ENCODE measurements at regions not wholly inside any gene's neighbourhood (a gene's known extent, or its start where the extent isn't known, plus 50 kb on each side); places are given as distances from the start of the nearest gene placed in this dataset.
"Not testable (repeated sequence)": the region's sequence is repeated elsewhere in the genome, so short reads cannot be mapped to it uniquely, and the experiment has no call there.

DNA sequence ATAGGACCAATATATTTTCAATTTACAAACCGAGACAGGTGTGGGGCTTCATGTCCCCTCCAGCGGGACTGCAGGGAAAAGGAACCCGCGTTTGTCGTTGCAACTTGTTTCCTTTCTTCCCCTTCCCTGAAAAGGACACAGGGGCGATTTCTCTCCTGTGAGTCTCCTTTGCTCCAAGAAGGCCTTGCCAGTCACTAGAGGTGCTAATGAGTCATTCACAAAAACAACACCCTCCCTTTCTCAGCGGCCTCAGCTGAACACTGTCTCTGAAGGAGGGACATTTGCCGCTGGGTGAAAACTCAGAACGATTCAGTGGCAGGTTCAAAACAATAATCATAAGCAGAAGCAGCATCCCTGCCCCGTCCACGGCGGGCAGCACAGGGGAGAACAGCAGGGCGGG is 359.7 kb downstream of the TEX29 start:
- CTCF ChIA-PET, result not testable (repeated sequence)
- peak; percentile 74 for ATAC-seq

DNA sequence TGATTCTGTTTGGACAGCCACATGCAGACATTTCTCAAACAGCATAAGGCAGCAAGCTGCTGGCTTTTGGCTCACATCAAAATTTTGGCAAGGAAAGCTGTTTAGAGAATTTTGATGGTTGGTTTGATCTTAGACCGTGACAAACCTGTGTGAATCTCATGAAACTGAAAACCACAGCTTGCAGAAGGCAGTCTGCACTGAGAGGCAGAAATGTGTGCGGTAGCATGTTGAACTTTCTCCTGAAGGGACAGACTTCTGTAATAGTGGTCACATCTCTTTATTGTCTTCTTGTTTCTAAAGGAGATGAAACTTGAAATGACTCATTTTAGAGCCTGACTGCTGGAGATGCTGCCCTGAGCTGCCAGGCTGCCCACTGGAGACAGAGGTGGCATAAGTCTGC is 371.6 kb downstream of the TEX29 start:
- H3K4me3 Mint-ChIP-seq; DNase-seq (ENCODE audit: low spot score); POLR2A ChIA-PET; H3K4me1 Mint-ChIP-seq; H3K36me3 Mint-ChIP-seq; ATAC-seq; H3K27ac Mint-ChIP-seq; H3K27me3 Mint-ChIP-seq (ENCODE audit: low read depth); H3K9me3 Mint-ChIP-seq; CTCF ChIA-PET: not testable (repeated sequence)

More for the DNA sequence above, 359.7 kb downstream of the TEX29 start:
- H3K27me3 Mint-ChIP-seq (ENCODE audit: low read depth); H3K4me1 Mint-ChIP-seq; DNase-seq (ENCODE audit: low spot score); POLR2A ChIA-PET; H3K36me3 Mint-ChIP-seq; H3K4me3 Mint-ChIP-seq; H3K9me3 Mint-ChIP-seq; H3K27ac Mint-ChIP-seq: not testable (repeated sequence)

DNA sequence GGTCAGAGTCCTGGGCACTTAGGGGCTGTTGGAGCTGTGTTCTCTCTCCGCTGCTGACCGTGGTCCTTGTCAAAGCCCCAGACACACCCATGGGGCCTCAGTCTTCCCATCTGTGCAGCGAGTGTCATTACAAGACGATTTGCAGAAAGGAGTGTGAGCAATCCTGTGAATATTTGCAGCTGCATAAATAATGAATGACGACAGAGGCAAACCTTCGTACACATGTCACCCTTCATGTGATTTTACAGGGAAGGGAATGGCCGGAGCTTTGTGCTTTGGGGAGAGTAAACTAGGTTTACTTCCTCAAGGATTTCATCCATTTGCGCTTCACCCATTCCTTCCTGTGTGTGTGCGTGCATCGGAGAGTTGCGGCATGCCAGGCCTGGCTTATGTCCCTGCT is 370.8 kb upstream of the SOX1 start:
- POLR2A ChIA-PET; H3K9me3 Mint-ChIP-seq; CTCF ChIA-PET; H3K4me1 Mint-ChIP-seq; H3K4me3 Mint-ChIP-seq; ATAC-seq; H3K27me3 Mint-ChIP-seq (ENCODE audit: low read depth); DNase-seq (ENCODE audit: low spot score); H3K27ac Mint-ChIP-seq; H3K36me3 Mint-ChIP-seq: not testable (repeated sequence)

DNA sequence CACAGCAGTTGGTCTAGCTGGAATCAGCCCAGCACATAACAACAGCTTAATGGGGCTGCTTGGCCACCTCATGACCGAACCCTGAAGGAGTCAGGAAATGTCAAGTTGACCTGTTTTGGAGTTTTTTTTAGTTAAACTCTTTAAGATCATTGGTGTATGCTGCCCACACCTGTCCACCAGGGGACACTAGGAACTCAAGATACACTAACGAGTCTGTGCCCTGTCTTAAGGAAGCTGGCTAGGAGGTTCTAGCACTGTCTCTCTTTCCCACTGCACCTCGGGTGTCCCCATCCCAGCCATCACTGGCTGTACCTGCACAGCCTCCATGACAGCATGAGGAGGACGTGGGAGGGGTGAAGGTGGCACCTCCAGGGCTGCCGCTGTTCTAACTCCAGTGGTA is 364.9 kb upstream of the SOX1 start:
- ATAC-seq, result peak; percentile 51; the same call in 1 of the 2 replicates
- H3K27me3 Mint-ChIP-seq (ENCODE audit: low read depth); H3K36me3 Mint-ChIP-seq; H3K4me3 Mint-ChIP-seq; POLR2A ChIA-PET; H3K9me3 Mint-ChIP-seq; CTCF ChIA-PET; H3K27ac Mint-ChIP-seq; H3K4me1 Mint-ChIP-seq; DNase-seq (ENCODE audit: low spot score): not testable (repeated sequence)

All from WTC11 (cell line).